OCI-LY7 (cell line): ENCODE measurements at regions not wholly inside any gene's neighbourhood (a gene's known extent, or its start where the extent isn't known, plus 50 kb on each side); places are given as distances from the start of the nearest gene placed in this dataset.

Experiments used
- EZH2phosphoT487 ChIP-seq: fragments of 200-600 bp; sonication (generic); IDR thresholded peaks from 2 replicates; pipeline ENCODE4 v1.6.1; 2018; ENCODE audit warnings: low read depth, borderline replicate concordance, mild to moderate bottlenecking, mixed run types, antibody characterized with exemption, low read length, moderate library complexity, mixed read lengths
- TF ChIP-seq, protein P1 (sequence below): fragments of 200-600 bp; sonication (generic); conservative IDR thresholded peaks from 2 replicates; pipeline ENCODE4 v1.5.1; 2014; ENCODE audit warnings: mild to moderate bottlenecking, antibody characterized with exemption, low read length, moderate library complexity, mixed read lengths

DNA sequence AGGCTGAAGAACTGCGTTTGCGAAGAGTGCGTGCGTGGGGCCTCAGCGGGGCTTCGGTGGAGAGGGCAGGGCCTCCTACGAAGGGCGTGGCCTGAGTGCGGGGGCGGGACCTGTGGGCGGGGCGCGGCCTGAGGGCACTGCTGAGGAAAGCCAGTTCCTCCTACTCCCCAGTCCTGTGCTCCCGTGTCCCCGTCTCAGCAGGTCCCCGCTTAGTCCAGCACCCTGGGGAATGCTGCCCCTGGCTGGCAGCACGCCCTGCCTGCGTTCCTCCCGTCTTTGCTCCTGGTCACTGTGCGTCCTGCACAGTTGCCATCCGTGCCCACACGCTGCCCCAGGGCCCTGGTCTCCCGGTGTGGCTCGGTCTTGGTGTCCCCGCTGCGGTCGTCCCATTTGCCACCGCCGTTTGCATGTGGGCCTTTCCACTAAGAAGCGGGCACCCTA lies 177.1 kb downstream of the ZNF248 start:
- TF ChIP-seq, protein P1, sequence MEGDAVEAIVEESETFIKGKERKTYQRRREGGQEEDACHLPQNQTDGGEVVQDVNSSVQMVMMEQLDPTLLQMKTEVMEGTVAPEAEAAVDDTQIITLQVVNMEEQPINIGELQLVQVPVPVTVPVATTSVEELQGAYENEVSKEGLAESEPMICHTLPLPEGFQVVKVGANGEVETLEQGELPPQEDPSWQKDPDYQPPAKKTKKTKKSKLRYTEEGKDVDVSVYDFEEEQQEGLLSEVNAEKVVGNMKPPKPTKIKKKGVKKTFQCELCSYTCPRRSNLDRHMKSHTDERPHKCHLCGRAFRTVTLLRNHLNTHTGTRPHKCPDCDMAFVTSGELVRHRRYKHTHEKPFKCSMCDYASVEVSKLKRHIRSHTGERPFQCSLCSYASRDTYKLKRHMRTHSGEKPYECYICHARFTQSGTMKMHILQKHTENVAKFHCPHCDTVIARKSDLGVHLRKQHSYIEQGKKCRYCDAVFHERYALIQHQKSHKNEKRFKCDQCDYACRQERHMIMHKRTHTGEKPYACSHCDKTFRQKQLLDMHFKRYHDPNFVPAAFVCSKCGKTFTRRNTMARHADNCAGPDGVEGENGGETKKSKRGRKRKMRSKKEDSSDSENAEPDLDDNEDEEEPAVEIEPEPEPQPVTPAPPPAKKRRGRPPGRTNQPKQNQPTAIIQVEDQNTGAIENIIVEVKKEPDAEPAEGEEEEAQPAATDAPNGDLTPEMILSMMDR = no peak
- TF ChIP-seq EZH2phosphoT487 = no peak
